Stimulated activated effector memory CD8-positive, alpha-beta T cell treated with anti-CD3 and anti-CD28 coated beads, Interleukin-12 subunit alpha, Interleukin-12 subunit beta, amount 100 ng/mL, for 72 hours (primary cell): ENCODE measurements at regions not wholly inside any gene's neighbourhood (a gene's known extent, or its start where the extent isn't known, plus 50 kb on each side); places are given as distances from the start of the nearest gene placed in this dataset.

Experiments used
- ATAC-seq: fragments of 150-1000 bp; cut with Tn5 transposase; 2 replicates; pipeline ENCODE4 v1.10.0; 2021
- DNase-seq, 2 donors: peaks; one replicate each; pipeline ENCODE4 v3.0.0; 2021 to 2022; ENCODE audit warnings: low spot score in 2 of 2
- H3K27ac Mint-ChIP-seq: one replicate; pipeline ENCODE4 v1.8.0; 2022; ENCODE audit warnings: mild to moderate bottlenecking, mixed read lengths
- H3K36me3 Mint-ChIP-seq: one replicate; pipeline ENCODE4 v1.8.0; 2022; ENCODE audit warnings: mild to moderate bottlenecking, mixed read lengths
- H3K4me1 Mint-ChIP-seq: one replicate; pipeline ENCODE4 v1.8.0; 2022; ENCODE audit warnings: mixed read lengths
- H3K4me3 Mint-ChIP-seq: one replicate; pipeline ENCODE4 v1.8.0; 2022; ENCODE audit warnings: mild to moderate bottlenecking, mixed read lengths
- H3K9me3 Mint-ChIP-seq: one replicate; pipeline ENCODE4 v1.8.0; 2022; ENCODE audit warnings: mixed read lengths

GRCh38 chr2:6446938-6447608 is 418.6 kb downstream of the CMPK2 start:
- no peak overlapping the region for H3K27ac Mint-ChIP-seq
- no peak overlapping the region for H3K4me3 Mint-ChIP-seq
- no peaks in the 10 kb centered on the region for H3K9me3 Mint-ChIP-seq
- ATAC-seq (no peak), DNase-seq (no peak)
- no peaks in the 10 kb centered on the region for H3K36me3 Mint-ChIP-seq
- no peaks in the 10 kb centered on the region for H3K4me1 Mint-ChIP-seq

- H3K4me3 Mint-ChIP-seq, result no peak overlapping the region
- H3K4me1 Mint-ChIP-seq, result no peaks in the 10 kb centered on the region
- H3K27ac Mint-ChIP-seq, result no peak overlapping the region
- no peaks in the 10 kb centered on the region for H3K36me3 Mint-ChIP-seq
- DNase-seq (no peak), ATAC-seq (no peak)
- H3K9me3 Mint-ChIP-seq, result peaks cover 3% of the 10 kb centered on the region
Observed at GRCh38 chr2:6448893-6449292, 416.8 kb downstream of the CMPK2 start.

GRCh38 chr2:6449343-6449742 is 416.4 kb downstream of the CMPK2 start:
- Mint-ChIP-seq H3K27ac (no peak overlapping the region), H3K4me3 (no peak overlapping the region), H3K9me3 (peaks cover 3% of the 10 kb centered on the region), H3K4me1 (no peaks in the 10 kb centered on the region), H3K36me3 (no peaks in the 10 kb centered on the region)
- no peak for ATAC-seq
- no peak for DNase-seq

- no peak for ATAC-seq
- no peaks in the 10 kb centered on the region for H3K36me3 Mint-ChIP-seq
- no peak overlapping the region for H3K27ac Mint-ChIP-seq
- no peak for DNase-seq
- H3K9me3 Mint-ChIP-seq, result peaks cover 3% of the 10 kb centered on the region
- no peaks in the 10 kb centered on the region for H3K4me1 Mint-ChIP-seq
- H3K4me3 Mint-ChIP-seq, result no peak overlapping the region
Observed at GRCh38 chr2:6452702-6453481, 412.8 kb downstream of the CMPK2 start.

GRCh38 chr2:6454286-6454990 is 411.3 kb downstream of the CMPK2 start:
- Mint-ChIP-seq H3K4me3 (no peak overlapping the region), H3K36me3 (no peaks in the 10 kb centered on the region), H3K27ac (no peak overlapping the region), H3K9me3 (peaks cover 3% of the 10 kb centered on the region), H3K4me1 (no peaks in the 10 kb centered on the region)
- no peak for ATAC-seq
- DNase-seq, result no peak

GRCh38 chr2:6459138-6459537 is 406.6 kb downstream of the CMPK2 start:
- ATAC-seq, result peak; percentile 31

GRCh38 chr2:6470518-6470917 is 395.2 kb downstream of the CMPK2 start:
- DNase-seq (no peak), ATAC-seq (no peak)
- no peak overlapping the region for H3K27ac Mint-ChIP-seq
- no peak overlapping the region for H3K4me3 Mint-ChIP-seq
- no peaks in the 10 kb centered on the region for H3K4me1 Mint-ChIP-seq
- H3K9me3 Mint-ChIP-seq, result peaks cover 6% of the 10 kb centered on the region
- no peaks in the 10 kb centered on the region for H3K36me3 Mint-ChIP-seq

More at GRCh38 chr2:6459138-6459537, 406.6 kb downstream of the CMPK2 start:
- H3K4me3 Mint-ChIP-seq, result no peak overlapping the region
- no peaks in the 10 kb centered on the region for H3K36me3 Mint-ChIP-seq
- DNase-seq, result no peak
- H3K27ac Mint-ChIP-seq, result no peak overlapping the region
- H3K9me3 Mint-ChIP-seq, result peaks cover 5% of the 10 kb centered on the region
- H3K4me1 Mint-ChIP-seq, result no peaks in the 10 kb centered on the region

- no peak for ATAC-seq
- no peak overlapping the region for H3K4me3 Mint-ChIP-seq
- no peaks in the 10 kb centered on the region for H3K4me1 Mint-ChIP-seq
- H3K36me3 Mint-ChIP-seq, result no peaks in the 10 kb centered on the region
- no peak for DNase-seq
- H3K9me3 Mint-ChIP-seq, result peaks cover 6% of the 10 kb centered on the region
- no peak overlapping the region for H3K27ac Mint-ChIP-seq
Observed at GRCh38 chr2:6471419-6471818, 394.3 kb downstream of the CMPK2 start.

- no peak for DNase-seq
- Mint-ChIP-seq H3K36me3 (no peaks in the 10 kb centered on the region), H3K4me1 (no peaks in the 10 kb centered on the region), H3K27ac (no peak overlapping the region), H3K9me3 (peaks cover 6% of the 10 kb centered on the region), H3K4me3 (no peak overlapping the region)
- ATAC-seq, result no peak
Observed at GRCh38 chr2:6474161-6475140, 391.3 kb downstream of the CMPK2 start.

- H3K36me3 Mint-ChIP-seq, result no peaks in the 10 kb centered on the region
- DNase-seq (no peak), ATAC-seq (no peak)
- peaks cover 5% of the 10 kb centered on the region for H3K9me3 Mint-ChIP-seq
- H3K27ac Mint-ChIP-seq, result no peak overlapping the region
- H3K4me1 Mint-ChIP-seq, result no peaks in the 10 kb centered on the region
- no peak overlapping the region for H3K4me3 Mint-ChIP-seq
Observed at GRCh38 chr2:6475155-6475940, 390.4 kb downstream of the CMPK2 start.

GRCh38 chr2:6480514-6480913 is 385.2 kb downstream of the CMPK2 start:
- no peaks in the 10 kb centered on the region for H3K36me3 Mint-ChIP-seq
- DNase-seq (no peak), ATAC-seq (no peak)
- no peak overlapping the region for H3K4me3 Mint-ChIP-seq
- H3K9me3 Mint-ChIP-seq, result peaks cover 3% of the 10 kb centered on the region
- no peak overlapping the region for H3K27ac Mint-ChIP-seq
- no peaks in the 10 kb centered on the region for H3K4me1 Mint-ChIP-seq

GRCh38 chr2:6482256-6482655 is 383.5 kb downstream of the CMPK2 start:
- no peak for ATAC-seq
- Mint-ChIP-seq H3K4me3 (no peak overlapping the region), H3K27ac (no peak overlapping the region), H3K36me3 (no peaks in the 10 kb centered on the region), H3K4me1 (no peaks in the 10 kb centered on the region), H3K9me3 (no peaks in the 10 kb centered on the region)
- DNase-seq, result no peak

- Mint-ChIP-seq H3K9me3 (no peaks in the 10 kb centered on the region), H3K4me1 (no peaks in the 10 kb centered on the region), H3K4me3 (no peak overlapping the region), H3K27ac (no peak overlapping the region), H3K36me3 (no peaks in the 10 kb centered on the region)
- no peak for DNase-seq
- ATAC-seq, result no peak
Observed at GRCh38 chr2:6487765-6488164, 377.9 kb downstream of the CMPK2 start.

GRCh38 chr2:6492573-6492972 is 373.1 kb downstream of the CMPK2 start:
- H3K4me3 Mint-ChIP-seq, result no peak overlapping the region
- no peaks in the 10 kb centered on the region for H3K9me3 Mint-ChIP-seq
- no peaks in the 10 kb centered on the region for H3K36me3 Mint-ChIP-seq
- ATAC-seq, result no peak
- H3K27ac Mint-ChIP-seq, result no peak overlapping the region
- DNase-seq, result no peak
- no peaks in the 10 kb centered on the region for H3K4me1 Mint-ChIP-seq
